IMR-90 (cell line): ENCODE measurements at regions not wholly inside any gene's neighbourhood (a gene's known extent, or its start where the extent isn't known, plus 50 kb on each side); places are given as distances from the start of the nearest gene placed in this dataset.

Experiments
- CTCF ChIP-seq: conservative IDR thresholded peaks from 2 replicates; pipeline ENCODE4 v1.5.1; 2012; ENCODE audit warnings: mild to moderate bottlenecking, low read depth, low read length, improper control_type of control experiment
- POLR2A ChIP-seq: IDR thresholded peaks from 2 replicates; pipeline ENCODE4 v1.6.1; 2012; ENCODE audit warnings: mild to moderate bottlenecking, low read depth, low read length
- USF2 ChIP-seq: fragments of 150-350 bp; IDR thresholded peaks from 2 replicates; pipeline ENCODE4 v1.6.1; 2017; ENCODE audit warnings: mild to moderate bottlenecking, antibody characterized with exemption, low read length, low read depth

DNA sequence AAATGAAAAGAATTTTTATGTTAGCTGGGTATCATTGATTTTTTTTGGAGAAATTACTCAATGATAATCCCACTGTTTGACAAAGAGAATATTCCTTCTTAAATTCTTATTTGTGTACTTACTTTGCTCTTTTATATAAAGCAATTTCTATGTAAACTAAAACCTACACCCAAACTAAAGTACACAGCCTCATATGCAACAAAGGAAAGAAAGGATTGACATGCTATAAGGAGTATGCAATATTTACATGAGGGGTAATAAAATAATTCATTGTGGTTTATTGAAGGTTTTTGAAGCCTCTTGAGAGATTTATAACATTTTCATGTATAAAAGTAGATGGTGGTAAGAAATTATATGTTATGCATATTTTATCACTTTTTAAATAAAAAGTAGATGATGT, 368.5 kb downstream of the CDH7 start:
- TF ChIP-seq CTCF (no peak), POLR2A (no peak), USF2 (no peak)
